ENCODE measurements at regions not wholly inside any gene's neighbourhood (a gene's known extent, or its start where the extent isn't known, plus 50 kb on each side); places are given as distances from the start of the nearest gene placed in this dataset.

GRCh38 chr2:155315768-155316167 lies 617.3 kb downstream of the KCNJ3 start:
- DNase-seq = no peak
- no CpG with 5 or more reads among the region's 2 CpGs for WGBS (ENCODE audit: extremely low coverage, insufficient coverage, insufficient read length)

GRCh38 chr2:155310589-155310988 lies 612.1 kb downstream of the KCNJ3 start:
- no peaks in the 10 kb centered on the region for H3K9me3 ChIP-seq (ENCODE audit: insufficient read depth, low read depth, low read length)
- no peak overlapping the region for H3K18ac ChIP-seq (ENCODE audit: low read length)
- peak in 1 of 2 donors; percentile 64 for DNase-seq
- no CpG with 5 or more reads among the region's 3 CpGs for WGBS (ENCODE audit: extremely low coverage, insufficient coverage, insufficient read length)
- no peak overlapping the region for H3K27ac ChIP-seq (ENCODE audit: low read depth, low read length)
- no peak overlapping the region for H3K23ac ChIP-seq (ENCODE audit: low read length)
- H4K91ac ChIP-seq (ENCODE audit: low read depth, low read length) = no peak overlapping the region
- H4K12ac ChIP-seq (ENCODE audit: low read depth, low read length) = no peak overlapping the region
- no peaks in the 10 kb centered on the region for H3K4me1 ChIP-seq (ENCODE audit: control insufficient read depth in 1 of 2, insufficient read depth in 2 of 2, low read length in 2 of 2)
- H2BK5ac ChIP-seq (ENCODE audit: low read depth, low read length, poor library complexity) = no peak overlapping the region
- no peaks in the 10 kb centered on the region for H3K36me3 ChIP-seq (ENCODE audit: control insufficient read depth in 1 of 2, insufficient read depth in 2 of 2, low read length in 2 of 2)
- H2BK12ac ChIP-seq (ENCODE audit: low read length) = no peak overlapping the region
- H3K4ac ChIP-seq (ENCODE audit: low read depth, low read length) = no peak overlapping the region
- H3K79me1 ChIP-seq (ENCODE audit: low read length) = no peaks in the 10 kb centered on the region
- no peaks in the 10 kb centered on the region for H3K27me3 ChIP-seq (ENCODE audit: insufficient read depth, low read length)
- H4K8ac ChIP-seq (ENCODE audit: low read depth, low read length) = no peak overlapping the region
- H2BK120ac ChIP-seq (ENCODE audit: insufficient read depth, low read length, poor library complexity) = no peak overlapping the region
- no peak overlapping the region for H3K4me3 ChIP-seq (ENCODE audit: low read depth, low read length)
- H3K4me2 ChIP-seq (ENCODE audit: low read length) = no peak overlapping the region
- no peak overlapping the region for H3K14ac ChIP-seq (ENCODE audit: low read length)
- no peak overlapping the region for H2AFZ ChIP-seq (ENCODE audit: insufficient read depth, low read length, poor library complexity)
- no peak overlapping the region for H2AK5ac ChIP-seq (ENCODE audit: low read length)
- no peak overlapping the region for H3K9ac ChIP-seq (ENCODE audit: low read length)
- no peaks in the 10 kb centered on the region for H3K79me2 ChIP-seq (ENCODE audit: control insufficient read depth, insufficient read depth, low read length, poor library complexity)

More at GRCh38 chr2:155315768-155316167, 617.3 kb downstream of the KCNJ3 start:
- H3K14ac ChIP-seq (ENCODE audit: low read length) = no peak overlapping the region
- no peak overlapping the region for H2BK12ac ChIP-seq (ENCODE audit: low read length)
- no peak overlapping the region for H2AK5ac ChIP-seq (ENCODE audit: low read length)
- H3K27me3 ChIP-seq (ENCODE audit: insufficient read depth, low read length) = no peaks in the 10 kb centered on the region
- no peaks in the 10 kb centered on the region for H3K79me2 ChIP-seq (ENCODE audit: control insufficient read depth, insufficient read depth, low read length, poor library complexity)
- no peak overlapping the region for H4K91ac ChIP-seq (ENCODE audit: low read depth, low read length)
- H3K9ac ChIP-seq (ENCODE audit: low read length) = no peak overlapping the region
- H3K4me3 ChIP-seq (ENCODE audit: low read depth, low read length) = no peak overlapping the region
- no peak overlapping the region for H3K23ac ChIP-seq (ENCODE audit: low read length)
- no peaks in the 10 kb centered on the region for H3K79me1 ChIP-seq (ENCODE audit: low read length)
- no peak overlapping the region for H4K8ac ChIP-seq (ENCODE audit: low read depth, low read length)
- no peaks in the 10 kb centered on the region for H3K4me1 ChIP-seq (ENCODE audit: control insufficient read depth in 1 of 2, insufficient read depth in 2 of 2, low read length in 2 of 2)
- no peak overlapping the region for H3K4me2 ChIP-seq (ENCODE audit: low read length)
- no peak overlapping the region for H3K27ac ChIP-seq (ENCODE audit: low read depth, low read length)
- no peak overlapping the region for H2BK5ac ChIP-seq (ENCODE audit: low read depth, low read length, poor library complexity)
- H3K9me3 ChIP-seq (ENCODE audit: insufficient read depth, low read depth, low read length) = no peaks in the 10 kb centered on the region
- H2BK120ac ChIP-seq (ENCODE audit: insufficient read depth, low read length, poor library complexity) = no peak overlapping the region
- H4K12ac ChIP-seq (ENCODE audit: low read depth, low read length) = no peak overlapping the region
- H2AFZ ChIP-seq (ENCODE audit: insufficient read depth, low read length, poor library complexity) = no peak overlapping the region
- no peak overlapping the region for H3K18ac ChIP-seq (ENCODE audit: low read length)
- H3K36me3 ChIP-seq (ENCODE audit: control insufficient read depth in 1 of 2, insufficient read depth in 2 of 2, low read length in 2 of 2) = no peaks in the 10 kb centered on the region
- H3K4ac ChIP-seq (ENCODE audit: low read depth, low read length) = no peak overlapping the region

GRCh38 chr2:155309483-155309882 lies 611.0 kb downstream of the KCNJ3 start:
- Histone ChIP-seq H3K18ac (ENCODE audit: low read length) (no peak overlapping the region), H3K27me3 (ENCODE audit: insufficient read depth, low read length) (no peaks in the 10 kb centered on the region), H4K91ac (ENCODE audit: low read depth, low read length) (no peak overlapping the region), H3K14ac (ENCODE audit: low read length) (no peak overlapping the region), H3K9ac (ENCODE audit: low read length) (no peak overlapping the region), H2BK12ac (ENCODE audit: low read length) (no peak overlapping the region), H2AK5ac (ENCODE audit: low read length) (no peak overlapping the region), H3K27ac (ENCODE audit: low read depth, low read length) (no peak overlapping the region), H4K12ac (ENCODE audit: low read depth, low read length) (no peak overlapping the region), H3K23ac (ENCODE audit: low read length) (no peak overlapping the region), H3K79me1 (ENCODE audit: low read length) (no peaks in the 10 kb centered on the region), H2AFZ (ENCODE audit: insufficient read depth, low read length, poor library complexity) (no peak overlapping the region), H2BK120ac (ENCODE audit: insufficient read depth, low read length, poor library complexity) (no peak overlapping the region), H3K4ac (ENCODE audit: low read depth, low read length) (no peak overlapping the region), H2BK5ac (ENCODE audit: low read depth, low read length, poor library complexity) (no peak overlapping the region), H3K9me3 (ENCODE audit: insufficient read depth, low read depth, low read length) (no peaks in the 10 kb centered on the region), H3K79me2 (ENCODE audit: control insufficient read depth, insufficient read depth, low read length, poor library complexity) (no peaks in the 10 kb centered on the region), H3K4me1 (ENCODE audit: control insufficient read depth in 1 of 2, insufficient read depth in 2 of 2, low read length in 2 of 2) (no peaks in the 10 kb centered on the region), H3K4me3 (ENCODE audit: low read depth, low read length) (no peak overlapping the region), H4K8ac (ENCODE audit: low read depth, low read length) (no peak overlapping the region), H3K4me2 (ENCODE audit: low read length) (no peak overlapping the region), H3K36me3 (ENCODE audit: control insufficient read depth in 1 of 2, insufficient read depth in 2 of 2, low read length in 2 of 2) (no peaks in the 10 kb centered on the region)
- no CpG with 5 or more reads among the region's 1 CpG for WGBS (ENCODE audit: extremely low coverage, insufficient coverage, insufficient read length)
- DNase-seq = no peak

GRCh38 chr2:155308367-155309009 lies 610.0 kb downstream of the KCNJ3 start:
- Histone ChIP-seq H3K4me1 (ENCODE audit: control insufficient read depth in 1 of 2, insufficient read depth in 2 of 2, low read length in 2 of 2) (no peaks in the 10 kb centered on the region), H3K9me3 (ENCODE audit: insufficient read depth, low read depth, low read length) (no peaks in the 10 kb centered on the region), H3K27ac (ENCODE audit: low read depth, low read length) (no peak overlapping the region), H3K4me3 (ENCODE audit: low read depth, low read length) (no peak overlapping the region), H2BK120ac (ENCODE audit: insufficient read depth, low read length, poor library complexity) (no peak overlapping the region), H3K79me2 (ENCODE audit: control insufficient read depth, insufficient read depth, low read length, poor library complexity) (no peaks in the 10 kb centered on the region), H3K36me3 (ENCODE audit: control insufficient read depth in 1 of 2, insufficient read depth in 2 of 2, low read length in 2 of 2) (no peaks in the 10 kb centered on the region), H4K8ac (ENCODE audit: low read depth, low read length) (no peak overlapping the region), H3K27me3 (ENCODE audit: insufficient read depth, low read length) (no peaks in the 10 kb centered on the region), H2BK12ac (ENCODE audit: low read length) (no peak overlapping the region), H4K91ac (ENCODE audit: low read depth, low read length) (no peak overlapping the region), H2AFZ (ENCODE audit: insufficient read depth, low read length, poor library complexity) (no peak overlapping the region), H4K12ac (ENCODE audit: low read depth, low read length) (no peak overlapping the region), H3K14ac (ENCODE audit: low read length) (no peak overlapping the region), H3K4me2 (ENCODE audit: low read length) (no peak overlapping the region), H2AK5ac (ENCODE audit: low read length) (no peak overlapping the region), H2BK5ac (ENCODE audit: low read depth, low read length, poor library complexity) (no peak overlapping the region), H3K23ac (ENCODE audit: low read length) (no peak overlapping the region), H3K18ac (ENCODE audit: low read length) (no peak overlapping the region), H3K9ac (ENCODE audit: low read length) (no peak overlapping the region), H3K4ac (ENCODE audit: low read depth, low read length) (no peak overlapping the region), H3K79me1 (ENCODE audit: low read length) (no peaks in the 10 kb centered on the region)
- no CpG with 5 or more reads among the region's 1 CpG for WGBS (ENCODE audit: extremely low coverage, insufficient coverage, insufficient read length)
- DNase-seq = no peak
